GM18858 (cell line): ENCODE measurements at regions not wholly inside any gene's neighbourhood (a gene's known extent, or its start where the extent isn't known, plus 50 kb on each side); places are given as distances from the start of the nearest gene placed in this dataset.
"Not testable (repeated sequence)": the region's sequence is repeated elsewhere in the genome, so short reads cannot be mapped to it uniquely, and the experiment has no call there.

Source experiments
- ATAC-seq: cut with Tn5 transposase; IDR thresholded peaks from one replicate; pipeline ENCODE4 v1.9.1; 2021; ENCODE audit not compliant: unreplicated experiment

DNA sequence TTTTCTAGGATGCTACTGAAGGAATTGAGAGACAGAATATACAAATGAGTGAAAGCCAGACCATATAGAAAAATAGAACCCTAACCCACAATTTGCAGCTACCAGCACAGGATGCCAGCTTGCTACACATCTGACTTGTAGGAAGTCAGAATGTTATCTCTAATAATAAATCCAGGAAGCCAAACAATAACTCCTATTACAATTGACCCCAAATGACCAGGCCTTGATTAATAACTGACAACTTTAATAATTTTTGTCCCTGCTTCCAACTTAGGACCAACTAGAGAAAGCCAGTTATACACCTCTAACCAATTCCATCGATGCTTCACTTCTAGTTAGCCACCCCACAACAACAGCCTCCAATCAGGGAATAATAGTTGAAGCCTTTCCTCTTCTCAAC is 193.4 kb downstream of the CASP12 start:
- no peak for ATAC-seq

- no peak for ATAC-seq
Observed at GRCh38 chr11:104704146-104704830, 194.0 kb downstream of the CASP12 start.

DNA sequence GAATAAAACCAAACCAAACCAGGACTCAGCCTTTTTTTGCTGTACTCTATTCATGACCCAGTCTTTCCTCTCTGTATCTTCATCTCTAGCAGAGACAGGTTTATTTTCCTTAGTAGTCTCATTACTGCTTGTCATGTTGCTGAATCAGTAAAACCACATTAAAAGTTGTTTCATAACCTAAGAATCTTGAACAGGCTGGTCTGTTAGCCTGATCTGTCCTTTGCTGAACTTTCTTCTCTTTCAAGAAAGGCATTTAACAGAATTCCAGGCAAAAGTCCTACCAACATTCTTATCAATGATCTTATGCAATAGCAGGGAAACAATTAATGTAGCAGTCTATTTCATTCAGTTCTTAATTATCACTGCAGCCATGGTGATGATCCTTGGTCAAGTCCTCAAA is 197.7 kb downstream of the CASP12 start:
- ATAC-seq, result no peak

DNA sequence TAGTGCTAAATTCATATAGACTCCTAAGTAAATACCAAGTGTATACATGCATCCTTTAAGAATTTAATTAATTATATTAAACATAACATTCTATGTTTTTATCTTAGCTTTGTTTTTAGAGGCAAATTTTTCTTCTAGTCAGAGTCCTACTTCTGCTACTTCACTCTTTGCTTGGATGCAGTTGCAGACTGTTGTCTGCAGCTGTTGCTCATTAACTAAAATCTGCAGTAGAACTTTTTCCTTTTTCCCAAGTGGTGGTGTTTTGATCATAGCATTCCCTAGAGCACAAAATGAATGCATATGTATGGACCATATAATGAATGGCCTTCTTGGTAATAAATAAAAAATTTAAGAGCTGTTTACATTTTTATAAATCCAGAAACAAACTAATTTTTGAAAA is 198.3 kb downstream of the CASP12 start:
- no peak for ATAC-seq

DNA sequence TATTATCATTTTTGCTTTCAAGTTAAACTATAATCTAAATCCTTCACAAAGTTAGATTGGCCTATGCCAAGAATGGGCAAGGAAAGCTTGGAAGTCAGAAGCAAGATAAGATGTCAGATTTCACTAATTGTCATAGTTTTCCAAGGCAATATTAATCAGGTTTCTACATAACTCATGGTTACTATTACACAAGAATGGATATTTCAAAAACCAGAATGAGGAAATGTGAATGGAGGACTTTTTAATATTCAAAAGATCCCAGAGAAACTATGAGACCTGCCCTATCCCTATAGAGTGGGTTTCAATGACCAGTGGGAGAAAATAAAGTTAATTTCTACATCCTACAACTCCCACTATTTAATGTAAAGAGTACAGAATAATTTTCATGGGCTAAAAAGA is 203.2 kb downstream of the CASP12 start:
- no peak for ATAC-seq

DNA sequence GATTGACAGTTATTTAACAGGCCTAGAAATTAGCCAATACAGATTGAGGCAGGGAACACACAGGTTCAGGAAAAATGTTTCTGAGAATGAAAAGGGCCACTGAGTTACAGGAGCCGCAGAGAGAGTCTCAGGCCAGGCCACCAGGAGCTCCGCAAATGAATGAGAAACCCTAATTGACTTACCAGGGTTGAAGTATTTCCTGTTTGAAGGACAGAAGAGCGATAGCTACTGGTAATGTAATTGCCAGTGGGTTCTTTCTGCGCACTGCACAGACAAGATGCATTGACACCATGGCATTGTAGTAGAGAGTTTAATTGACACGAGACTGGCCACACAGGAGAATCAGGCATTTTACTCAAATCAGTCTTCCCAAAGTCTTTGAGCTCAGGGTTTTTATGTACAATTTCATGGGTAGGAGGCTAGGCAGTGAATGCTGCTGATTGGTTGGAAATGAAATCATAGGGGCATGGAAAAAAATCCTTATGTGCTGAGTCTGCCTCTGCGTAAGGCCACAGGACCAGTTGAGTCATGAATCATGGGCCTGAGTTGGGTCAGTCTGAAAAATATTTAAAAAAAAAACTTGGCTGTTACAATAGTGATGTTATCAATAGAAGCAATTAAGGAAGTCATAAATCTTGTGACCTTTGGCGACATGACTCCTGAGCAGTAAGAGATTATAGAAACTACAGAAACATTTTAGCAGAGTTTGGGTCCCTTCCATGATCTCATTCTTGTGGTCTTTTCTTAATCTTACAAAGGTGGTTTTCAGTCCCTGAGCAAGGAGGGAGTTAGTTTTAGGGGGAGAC is 203.8 kb downstream of the CASP12 start:
- no peak for ATAC-seq

- ATAC-seq, result no peak
Observed at GRCh38 chr11:104692751-104693150, 205.5 kb downstream of the CASP12 start.

- ATAC-seq, result no peak
Observed at GRCh38 chr11:104691129-104691528, 207.1 kb downstream of the CASP12 start.

DNA sequence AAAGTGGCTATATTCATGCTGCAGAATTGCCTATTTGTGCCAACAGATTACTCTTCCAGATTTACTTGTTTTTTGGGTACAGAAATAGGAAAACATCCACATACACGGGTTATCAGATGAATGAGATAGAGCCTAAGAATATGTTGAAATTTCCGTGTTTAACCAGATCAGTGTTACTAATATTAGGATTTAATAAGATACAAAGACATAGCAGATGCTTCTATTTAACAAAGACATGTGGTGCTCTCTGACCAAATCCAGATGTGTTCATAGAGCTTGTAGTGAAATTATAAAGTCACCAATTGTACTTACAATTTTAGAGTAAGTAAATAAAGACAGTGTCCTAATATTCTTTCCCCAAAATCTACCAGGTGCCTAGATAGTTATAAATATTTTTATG is 208.0 kb downstream of the CASP12 start:
- ATAC-seq, result no peak

- no peak for ATAC-seq
Observed at GRCh38 chr11:104688731-104689130, 209.5 kb downstream of the CASP12 start.

GRCh38 chr11:104682206-104682605 is 216.1 kb downstream of the CASP12 start:
- no peak for ATAC-seq

GRCh38 chr11:104679258-104679657 is 219.0 kb downstream of the CASP12 start:
- ATAC-seq, result no peak

DNA sequence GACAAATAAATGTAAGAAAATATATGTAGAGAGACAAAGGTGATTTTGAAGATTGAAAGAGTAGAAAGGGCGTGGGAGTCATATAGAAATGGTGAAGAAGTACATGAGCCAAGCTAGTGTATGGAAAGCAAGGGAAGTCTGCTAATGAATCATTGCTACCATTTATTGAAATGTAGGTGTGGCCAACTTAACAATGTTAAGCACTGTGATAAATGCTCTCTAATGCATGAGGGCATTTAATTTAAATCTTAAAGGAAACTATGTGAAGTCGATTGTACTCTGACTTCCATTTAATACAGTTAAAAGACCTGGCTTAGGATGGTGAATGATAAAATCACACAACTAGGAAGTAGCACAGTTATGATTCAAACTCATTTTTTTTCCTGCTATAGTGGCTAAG is 219.9 kb downstream of the CASP12 start:
- ATAC-seq, result no peak

GRCh38 chr11:104677069-104677468 is 221.2 kb downstream of the CASP12 start:
- ATAC-seq, result not testable (repeated sequence)

GRCh38 chr11:104672897-104673296 is 225.4 kb downstream of the CASP12 start:
- no peak for ATAC-seq

DNA sequence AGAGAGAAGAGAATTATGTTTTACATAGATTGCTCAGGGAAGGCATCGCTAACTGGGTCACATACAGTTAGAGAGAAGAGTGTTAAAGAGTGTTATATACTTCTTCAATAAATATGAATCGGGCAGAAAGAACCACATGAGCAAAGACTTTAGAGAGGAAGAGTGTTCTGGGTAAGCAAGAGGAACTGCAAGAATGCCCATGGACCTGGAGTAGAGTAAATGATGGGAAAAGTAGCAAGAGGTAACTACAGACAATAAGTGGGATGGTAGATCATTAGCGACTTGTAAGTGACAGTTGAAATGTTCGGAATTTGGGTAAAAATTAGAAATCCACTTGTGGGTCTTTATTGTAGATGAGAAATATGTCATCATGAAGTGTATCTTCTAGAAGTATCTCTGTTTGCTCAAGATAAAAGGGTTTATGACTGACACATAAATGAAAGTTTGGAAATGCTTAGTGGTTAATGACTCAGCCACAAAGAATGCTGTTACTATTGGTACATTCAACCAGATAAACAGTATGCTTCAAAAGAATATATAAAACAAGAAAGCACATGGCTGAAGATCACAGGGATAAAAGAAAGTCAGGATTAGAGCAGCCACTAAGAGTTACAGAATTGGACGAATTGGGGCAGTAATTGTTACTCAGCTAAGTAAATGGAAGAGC is 229.3 kb downstream of the CASP12 start:
- no peak for ATAC-seq

DNA sequence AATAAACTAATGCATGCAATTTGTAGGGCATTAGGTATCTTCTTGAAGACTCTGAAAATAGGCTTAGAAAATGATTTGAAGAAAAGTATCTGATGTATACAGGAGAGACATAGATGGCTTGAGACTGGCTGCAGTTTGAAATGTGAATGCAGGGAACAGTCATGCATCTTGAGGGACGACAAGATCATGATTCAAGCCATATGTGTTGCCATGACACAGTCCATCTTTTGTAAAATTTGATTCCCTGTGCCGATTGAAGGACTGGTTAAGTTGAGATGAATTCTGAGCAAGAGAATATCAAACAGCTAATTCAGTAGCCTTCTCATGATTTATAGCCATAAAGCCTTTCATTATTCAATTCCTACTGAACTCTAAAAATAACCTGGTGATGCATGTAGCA is 231.6 kb downstream of the CASP12 start:
- no peak for ATAC-seq

GRCh38 chr11:104665641-104666040 is 232.6 kb downstream of the CASP12 start:
- no peak for ATAC-seq

GRCh38 chr11:104663190-104664140 is 234.8 kb downstream of the CASP12 start:
- no peak for ATAC-seq

DNA sequence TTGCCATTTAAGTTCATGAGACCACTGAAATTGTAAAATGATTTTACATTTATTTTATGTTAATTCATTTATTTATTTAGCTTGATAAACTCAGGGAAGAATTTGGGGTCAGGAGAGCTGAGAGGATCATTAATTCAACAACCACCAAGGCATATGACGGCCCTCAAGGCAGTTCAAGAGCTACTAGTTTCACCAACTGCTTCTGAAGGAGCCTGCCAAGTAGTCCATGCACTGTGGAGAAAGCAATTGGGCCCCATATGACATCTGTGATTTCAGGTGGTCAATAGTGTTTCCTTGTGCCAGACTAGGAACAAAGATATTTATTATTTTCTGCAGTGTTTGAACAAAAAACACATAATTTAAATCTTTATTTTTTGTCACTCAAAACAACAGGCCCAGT is 236.4 kb downstream of the CASP12 start:
- ATAC-seq, result no peak

- no peak for ATAC-seq
Observed at GRCh38 chr11:104661471-104661870, 236.8 kb downstream of the CASP12 start.
